Lung (tissue), 11 donors: ENCODE measurements at regions not wholly inside any gene's neighbourhood (a gene's known extent, or its start where the extent isn't known, plus 50 kb on each side); places are given as distances from the start of the nearest gene placed in this dataset.

ENCODE experiments used
- ATAC-seq: fragments of 200-7000 bp; cut with Tn5 transposase; one replicate; pipeline ENCODE4 v1.9.1; 2020; ENCODE audit warnings: moderate number of reproducible peaks; ENCODE audit not compliant: insufficient read depth, low FRiP score
- DNase-seq, 3 donors: peaks; one replicate each; pipeline ENCODE4 v3.0.0-alpha.2; 2013 to 2017
- H3K27ac ChIP-seq, 2 donors: one replicate each; pipeline ENCODE4 v1.5.1; 2013; ENCODE audit warnings: mild to moderate bottlenecking in 2 of 2, moderate library complexity in 2 of 2, control low read depth in 1 of 2, inconsistent platforms in 1 of 2, low read depth in 1 of 2, low read length in 1 of 2
- H3K27me3 ChIP-seq, 3 donors: one replicate each; pipeline ENCODE4 v1.5.1; 2013; ENCODE audit warnings: low read length in 2 of 3; ENCODE audit not compliant: control insufficient read depth in 3 of 3, insufficient read depth in 3 of 3
- H3K36me3 ChIP-seq, 4 donors: one replicate each; pipeline ENCODE4 v1.5.1; 2013; ENCODE audit warnings: low read length in 4 of 4, mild to moderate bottlenecking in 1 of 4, moderate library complexity in 1 of 4; ENCODE audit not compliant: control insufficient read depth in 4 of 4, insufficient read depth in 4 of 4
- H3K4me1 ChIP-seq, 5 donors: one replicate each; pipeline ENCODE4 v1.5.1; 2013; ENCODE audit warnings: low read length in 5 of 5, mild to moderate bottlenecking in 2 of 5, moderate library complexity in 1 of 5; ENCODE audit not compliant: control insufficient read depth in 5 of 5, insufficient read depth in 5 of 5
- H3K4me3 ChIP-seq: one replicate; pipeline ENCODE4 v1.5.1; 2013; ENCODE audit warnings: mild to moderate bottlenecking, control low read depth, moderate library complexity
- H3K9ac ChIP-seq, 2 donors: one replicate each; pipeline ENCODE4 v1.5.1; 2013; ENCODE audit warnings: low read length in 2 of 2, control low read depth in 1 of 2; ENCODE audit not compliant: insufficient read depth in 1 of 2
- H3K9me3 ChIP-seq, 4 donors: one replicate each; pipeline ENCODE4 v1.5.1; 2013; ENCODE audit warnings: low read length in 3 of 4, mild to moderate bottlenecking in 1 of 4, moderate library complexity in 1 of 4; ENCODE audit not compliant: control insufficient read depth in 4 of 4, insufficient read depth in 3 of 4
- CTCF ChIP-seq: IDR thresholded peaks from 2 replicates; pipeline ENCODE4 v1.5.1; 2012; ENCODE audit warnings: mild to moderate bottlenecking; ENCODE audit errors: control extremely low read depth, extremely low read depth
- whole genome bisulfite sequencing, 2 donors: extraction: QIAGEN DNeasy Blood & Tissue Kit; methylation state at CpG; one replicate each; pipeline ENCODE4 v1.1.7; 2013; 5-methylcytosine and 5-hydroxymethylcytosine counted together
- donor health status: control.
- donor health status: control.
- donor health status: Bipolar disorder and iron deficiency.
- donor health status: healthy.
- donor health status: DM: yes; HTN: yes; CAD: no.

GRCh38 chr10:3509355-3509754 lies 275.7 kb downstream of the KLF6 start:
- Histone ChIP-seq H3K36me3 (no peaks in the 10 kb centered on the region), H3K9me3 (peaks cover 0 to 6% (median 2%) of the 10 kb centered on the region in 4 donors), H3K27ac (no peak overlapping the region), H3K4me3 (no peak overlapping the region), H3K9ac (no peak overlapping the region), H3K4me1 (no peaks in the 10 kb centered on the region), H3K27me3 (no peaks in the 10 kb centered on the region)
- ATAC-seq (no peak), DNase-seq (no peak)
- TF ChIP-seq CTCF: no peak
- WGBS, 2 donors: 77 to 94% methylated on average over 3 of the region's 3 CpGs

- Histone ChIP-seq H3K36me3 (no peaks in the 10 kb centered on the region), H3K9ac (no peak overlapping the region), H3K27ac (no peak overlapping the region), H3K27me3 (no peaks in the 10 kb centered on the region), H3K4me3 (no peak overlapping the region), H3K4me1 (peaks cover 0 to 10% (median 0%) of the 10 kb centered on the region in 5 donors), H3K9me3 (no peaks in the 10 kb centered on the region)
- peak; percentile 16 for ATAC-seq
- WGBS, 2 donors: 71 to 90% methylated on average over 13 of the region's 13 CpGs
- TF ChIP-seq CTCF: no peak
- peak in 1 of 3 donors; percentile 32 for DNase-seq
Measured at GRCh38 chr10:3503299-3503698, 281.7 kb downstream of the KLF6 start.

GRCh38 chr10:3502673-3503072 lies 282.3 kb downstream of the KLF6 start:
- H3K4me1 ChIP-seq: peaks cover 0 to 10% (median 0%) of the 10 kb centered on the region in 5 donors
- no peak for TF ChIP-seq CTCF
- no peaks in the 10 kb centered on the region for H3K27me3 ChIP-seq
- ATAC-seq: no peak
- no peak overlapping the region for H3K27ac ChIP-seq
- H3K9me3 ChIP-seq: no peaks in the 10 kb centered on the region
- H3K36me3 ChIP-seq: no peaks in the 10 kb centered on the region
- H3K9ac ChIP-seq: no peak overlapping the region
- 74 to 85% methylated on average over 6 of the region's 6 CpGs for WGBS, 2 donors
- no peak overlapping the region for H3K4me3 ChIP-seq
- no peak for DNase-seq

GRCh38 chr10:3500408-3500856 lies 284.6 kb downstream of the KLF6 start:
- Histone ChIP-seq H3K36me3 (no peaks in the 10 kb centered on the region), H3K27me3 (no peaks in the 10 kb centered on the region), H3K4me1 (peaks cover 0 to 10% (median 0%) of the 10 kb centered on the region in 5 donors), H3K9me3 (no peaks in the 10 kb centered on the region), H3K4me3 (no peak overlapping the region), H3K9ac (no peak overlapping the region), H3K27ac (peak overlapping the region in 1 of 2 donors; percentile 23)
- WGBS, 2 donors: 61 to 84% methylated on average over 15 of the region's 15 CpGs
- peak; percentile 60 for ATAC-seq
- TF ChIP-seq CTCF: no peak
- peak; percentile 92 to 94 (median 92) for DNase-seq
